22Rv1 (cell line): ENCODE measurements at regions not wholly inside any gene's neighbourhood (a gene's known extent, or its start where the extent isn't known, plus 50 kb on each side); places are given as distances from the start of the nearest gene placed in this dataset.

Experiments used
- CTCF ChIP-seq: fragments of 450-650 bp; IDR thresholded peaks from 2 replicates; pipeline ENCODE4 v1.5.1; 2017; ENCODE audit warnings: mild to moderate bottlenecking
- ZFX ChIP-seq: fragments of 450-650 bp; IDR thresholded peaks from 2 replicates; pipeline ENCODE4 v1.6.1; 2017; ENCODE audit warnings: antibody characterized with exemption, borderline replicate concordance

DNA sequence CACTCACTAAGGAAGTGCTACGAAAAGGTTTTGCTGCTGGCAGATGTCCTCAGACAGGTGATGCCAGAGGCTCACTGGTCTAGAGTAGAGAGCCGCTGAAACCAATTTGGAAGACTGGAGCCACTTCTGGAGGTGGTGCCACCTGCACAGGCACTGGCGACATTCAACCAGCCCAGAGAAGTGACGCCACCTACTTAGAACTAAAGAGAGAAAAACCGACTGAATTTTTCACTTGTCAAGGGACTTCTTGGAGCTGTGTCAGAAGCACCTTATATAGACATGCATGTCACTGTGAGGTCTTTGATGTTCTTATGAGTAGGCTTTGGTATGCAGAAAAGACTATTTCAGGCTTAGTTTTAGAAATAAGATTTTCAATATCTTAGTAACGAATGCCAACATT, 71.4 kb downstream of the BOD1L2 start:
- no peak for TF ChIP-seq CTCF
- TF ChIP-seq ZFX, result no peak
